ENCODE measurements at regions not wholly inside any gene's neighbourhood (a gene's known extent, or its start where the extent isn't known, plus 50 kb on each side); places are given as distances from the start of the nearest gene placed in this dataset.
"Not testable (repeated sequence)": the region's sequence is repeated elsewhere in the genome, so short reads cannot be mapped to it uniquely, and the experiment has no call there.

DNA sequence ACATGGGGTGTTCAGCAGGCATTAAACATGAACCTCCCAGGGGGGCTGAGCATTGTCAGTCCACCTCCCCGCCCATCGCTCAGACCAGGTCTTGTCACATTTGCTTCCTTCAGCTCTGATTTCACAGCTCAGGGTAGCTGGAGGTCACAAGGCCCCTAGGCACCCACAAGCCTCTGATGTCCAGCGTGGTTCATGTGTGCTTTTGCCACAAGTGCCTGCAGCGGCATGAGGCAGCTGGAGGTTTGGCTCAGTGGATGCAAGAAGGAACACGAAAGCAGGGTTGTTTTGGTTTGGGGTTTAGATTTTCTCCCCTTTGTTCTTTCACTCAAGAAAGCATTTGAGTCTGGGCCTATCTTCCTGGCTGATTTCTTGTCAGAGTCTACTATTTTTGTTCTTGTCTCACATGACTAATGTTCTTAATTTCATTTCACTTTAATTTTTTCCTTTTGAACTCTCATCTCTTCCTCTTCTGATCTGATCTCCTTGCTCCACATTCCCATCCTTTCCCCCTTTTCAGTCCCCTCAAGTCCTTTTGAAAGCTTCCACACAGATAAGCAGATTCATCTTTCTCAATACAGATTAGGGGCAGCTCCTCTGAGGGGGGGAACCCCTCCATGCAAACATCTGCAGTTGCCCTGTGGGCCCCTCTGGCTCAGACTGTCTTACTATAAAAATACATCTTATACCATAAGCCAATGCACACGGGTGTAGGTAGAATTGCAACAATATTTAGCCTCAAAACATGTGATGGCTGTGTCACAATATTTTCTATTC lies 68.1 kb upstream of the CEP85L start:
- no peak for DNase-seq

- DNase-seq, result no peak
These were observed 67.5 kb upstream of the CEP85L start for GRCh38 chr6:118718903-118719302.

DNA sequence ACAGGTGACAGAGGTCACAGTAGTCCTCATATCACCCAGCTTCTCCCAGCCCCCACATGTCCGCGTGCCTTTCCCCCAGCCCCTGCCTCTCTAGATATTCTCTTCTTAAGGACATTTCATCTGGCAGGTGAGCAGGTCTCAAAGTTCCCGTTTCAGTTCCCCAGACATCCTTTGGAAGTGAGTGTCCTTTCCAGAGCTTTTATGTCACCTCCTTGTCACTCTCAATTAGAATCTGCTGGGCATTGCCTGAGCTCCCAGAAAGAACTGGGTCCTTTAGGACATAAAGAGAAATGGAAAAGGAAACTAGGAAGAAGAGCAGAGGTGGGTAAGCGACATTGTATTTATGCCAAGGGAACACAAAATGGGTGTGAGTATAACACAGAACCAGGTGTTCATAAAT lies 66.9 kb upstream of the CEP85L start:
- no peak for DNase-seq

DNA sequence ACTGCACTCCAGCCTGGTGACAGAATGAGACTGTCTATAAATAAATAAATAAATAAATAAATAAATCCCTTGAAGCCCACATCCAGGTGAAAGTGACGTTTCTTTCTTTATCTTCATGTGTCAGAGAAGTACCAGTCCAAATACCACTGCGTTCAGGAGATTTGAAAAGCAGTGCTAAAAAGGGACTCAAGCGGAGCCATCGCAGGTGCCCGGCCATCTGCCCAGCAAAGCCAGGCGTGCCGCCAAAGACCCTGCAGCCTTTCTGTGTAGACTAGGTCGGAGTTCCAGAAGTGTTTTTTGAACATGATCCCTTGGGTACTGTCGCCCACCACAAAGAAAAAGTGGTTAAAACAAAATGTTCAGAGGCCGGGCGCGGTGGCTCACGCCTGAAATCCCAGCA lies 65.7 kb upstream of the CEP85L start:
- no peak for DNase-seq

GRCh38 chr6:118715907-118716306 lies 64.5 kb upstream of the CEP85L start:
- DNase-seq, result not testable (repeated sequence)

GRCh38 chr6:118715376-118715775 lies 64.0 kb upstream of the CEP85L start:
- no peak for DNase-seq

DNA sequence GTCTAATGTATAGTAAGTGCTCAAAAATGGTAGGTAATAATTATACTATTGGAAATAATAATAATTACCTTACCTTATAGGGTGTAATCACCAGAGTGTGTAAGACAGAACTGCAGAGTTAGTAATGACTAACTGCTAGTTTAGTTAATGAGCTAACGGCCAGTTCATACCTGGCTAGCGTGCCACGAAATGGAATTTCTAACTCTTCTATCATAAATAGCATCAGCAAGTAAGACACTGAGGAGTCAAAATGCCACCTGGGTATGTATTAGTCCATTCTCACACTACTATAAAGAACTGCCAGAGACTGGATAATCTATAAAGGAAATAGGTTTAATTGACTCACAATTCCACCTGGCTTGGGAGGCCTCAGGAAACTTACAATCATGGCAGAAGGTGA lies 63.4 kb upstream of the CEP85L start:
- no peak for DNase-seq

GRCh38 chr6:118712969-118713368 lies 61.6 kb upstream of the CEP85L start:
- DNase-seq, result no peak

- no peak for DNase-seq
These were observed 59.2 kb upstream of the CEP85L start for GRCh38 chr6:118710616-118711015.

GRCh38 chr6:118709859-118710350 lies 58.5 kb upstream of the CEP85L start:
- no peak for DNase-seq

DNA sequence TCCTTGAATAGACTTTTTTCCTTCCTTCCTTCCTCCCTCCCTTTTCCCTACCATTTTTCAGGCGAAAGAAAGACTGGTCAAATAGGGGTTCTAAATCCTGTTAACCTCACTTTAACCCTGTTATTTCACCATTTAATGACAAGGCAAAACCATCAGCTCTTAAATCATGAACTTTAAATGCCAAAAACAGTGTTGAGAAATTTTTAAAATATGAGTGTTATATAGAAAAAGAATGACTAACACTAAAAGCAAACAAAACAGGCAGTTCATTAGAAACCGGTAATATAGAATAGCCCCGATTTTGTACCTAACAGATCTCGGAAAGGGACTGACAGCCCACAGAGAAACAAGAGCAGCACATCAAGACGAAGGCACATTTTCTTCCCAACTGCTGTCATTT lies 57.4 kb upstream of the CEP85L start:
- no peak for DNase-seq

GRCh38 chr6:118708055-118708454 lies 56.7 kb upstream of the CEP85L start:
- DNase-seq, result no peak

DNA sequence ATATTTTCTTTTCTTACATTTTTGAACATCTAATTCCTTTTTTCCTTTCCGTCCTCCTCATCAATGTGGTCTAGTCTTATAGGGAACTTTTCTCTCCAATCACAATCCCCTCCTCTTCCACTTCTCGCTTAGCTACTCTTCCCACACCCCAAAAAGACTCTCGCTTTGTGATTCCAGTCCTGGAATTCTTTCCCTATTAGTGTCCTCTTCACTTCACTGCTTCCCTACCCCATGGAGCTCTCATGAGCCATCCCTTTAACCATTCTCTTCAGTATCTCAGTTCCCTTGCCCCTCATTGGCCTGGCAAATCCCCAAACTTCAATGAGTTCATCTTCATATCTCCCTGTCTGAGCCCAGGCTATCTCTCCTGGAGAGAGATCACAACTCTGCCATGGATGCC lies 55.3 kb upstream of the CEP85L start:
- DNase-seq, result no peak

GRCh38 chr6:118705544-118706491 lies 54.4 kb upstream of the CEP85L start:
- DNase-seq, result no peak

GRCh38 chr6:118704915-118705314 lies 53.5 kb upstream of the CEP85L start:
- peak; percentile 59 for DNase-seq

DNA sequence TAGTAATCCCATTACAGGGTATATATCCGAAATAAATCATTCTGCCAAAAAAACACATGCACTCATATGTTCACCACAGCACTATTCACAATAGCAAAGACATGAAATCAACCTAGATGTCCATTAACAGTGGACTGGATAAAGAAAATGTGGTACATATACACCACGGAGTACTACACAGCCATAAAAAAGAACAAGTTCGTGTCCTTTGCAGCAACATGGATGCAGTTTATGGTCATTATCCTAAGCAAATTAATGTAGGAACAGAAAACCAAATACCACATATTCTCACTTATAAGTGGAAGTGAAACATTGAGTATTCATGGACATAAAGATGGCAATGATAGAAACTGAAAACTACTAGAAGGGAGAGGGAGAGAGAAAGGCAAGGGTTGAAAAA lies 49.9 kb upstream of the CEP85L start:
- not testable (repeated sequence) for DNase-seq

Data from skin of body (tissue), 1 donor.